ENCODE measurements at regions not wholly inside any gene's neighbourhood (a gene's known extent, or its start where the extent isn't known, plus 50 kb on each side); places are given as distances from the start of the nearest gene placed in this dataset.
"Not testable (repeated sequence)": the region's sequence is repeated elsewhere in the genome, so short reads cannot be mapped to it uniquely, and the experiment has no call there.

GRCh38 chr5:125244531-125244930 lies 498.1 kb upstream of the ZNF608 start:
- Mint-ChIP-seq H3K27ac (ENCODE audit: low read depth) (no peak overlapping the region), H3K36me3 (ENCODE audit: insufficient read depth) (peaks cover 2% of the 10 kb centered on the region), H3K27me3 (no peaks in the 10 kb centered on the region), H3K4me3 (no peak overlapping the region), H3K9me3 (peaks cover 23% of the 10 kb centered on the region), H3K4me1 (no peaks in the 10 kb centered on the region)
- ATAC-seq (replicated peaks; ENCODE audit: extremely low read depth, poor library complexity, severe bottlenecking) (no peak), DNase-seq (ENCODE audit: low spot score in 2 of 2) (no peak)

GRCh38 chr5:125245216-125245615 lies 498.8 kb upstream of the ZNF608 start:
- H3K36me3 Mint-ChIP-seq (ENCODE audit: insufficient read depth), result no peaks in the 10 kb centered on the region
- H3K9me3 Mint-ChIP-seq, result peaks cover 23% of the 10 kb centered on the region
- H3K4me3 Mint-ChIP-seq, result no peak overlapping the region
- H3K27ac Mint-ChIP-seq (ENCODE audit: low read depth), result no peak overlapping the region
- DNase-seq (ENCODE audit: low spot score in 2 of 2) (no peak), ATAC-seq (replicated peaks; ENCODE audit: extremely low read depth, poor library complexity, severe bottlenecking) (no peak)
- no peaks in the 10 kb centered on the region for H3K4me1 Mint-ChIP-seq
- H3K27me3 Mint-ChIP-seq, result no peaks in the 10 kb centered on the region

DNA sequence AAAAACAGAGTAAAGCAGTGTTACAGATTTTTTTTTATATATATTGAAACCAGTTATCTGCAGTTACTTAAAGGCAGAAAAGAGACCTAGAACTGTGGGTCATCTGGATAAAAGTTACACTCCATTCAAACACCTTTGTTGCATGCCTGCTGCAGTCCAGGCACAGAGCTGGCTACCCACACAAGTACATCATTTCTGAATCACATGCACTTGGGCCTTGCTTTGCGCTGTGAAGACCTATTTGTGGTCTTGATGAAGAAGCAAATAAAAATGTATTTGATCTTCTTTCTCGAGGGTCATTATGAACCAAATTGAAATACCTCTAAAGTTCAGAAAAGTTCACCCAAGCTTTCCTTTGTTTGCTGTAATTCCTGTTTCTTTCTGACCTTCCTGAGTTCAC lies 503.0 kb upstream of the ZNF608 start:
- H3K27me3 Mint-ChIP-seq, result no peaks in the 10 kb centered on the region
- no peaks in the 10 kb centered on the region for H3K36me3 Mint-ChIP-seq (ENCODE audit: insufficient read depth)
- no peak for DNase-seq (ENCODE audit: low spot score in 2 of 2)
- ATAC-seq (replicated peaks; ENCODE audit: extremely low read depth, poor library complexity, severe bottlenecking), result no peak
- H3K4me3 Mint-ChIP-seq, result no peak overlapping the region
- H3K4me1 Mint-ChIP-seq, result no peaks in the 10 kb centered on the region
- H3K27ac Mint-ChIP-seq (ENCODE audit: low read depth), result no peak overlapping the region
- H3K9me3 Mint-ChIP-seq, result peaks cover 26% of the 10 kb centered on the region

DNA sequence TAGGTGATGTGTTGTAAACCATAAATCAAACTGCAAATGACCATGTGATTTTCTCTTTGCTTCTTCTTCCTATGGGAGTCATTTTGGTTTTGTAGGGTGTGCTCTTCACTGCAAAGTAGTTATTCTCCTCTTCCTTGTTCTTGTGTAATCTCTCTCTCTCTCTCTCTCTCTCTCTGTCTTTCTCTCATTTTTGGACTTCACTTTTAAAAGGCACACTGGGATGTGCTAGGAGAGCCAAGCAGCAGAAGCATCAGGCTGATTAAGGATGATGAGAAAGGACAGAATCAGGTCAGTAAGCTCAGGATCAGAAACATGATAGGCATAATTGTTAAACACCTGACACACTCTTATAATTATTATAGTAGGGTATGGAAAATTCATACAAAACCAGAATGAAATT lies 505.3 kb upstream of the ZNF608 start:
- Mint-ChIP-seq H3K4me3 (no peak overlapping the region), H3K9me3 (peaks cover 24% of the 10 kb centered on the region), H3K27me3 (no peaks in the 10 kb centered on the region), H3K27ac (ENCODE audit: low read depth) (no peak overlapping the region), H3K4me1 (no peaks in the 10 kb centered on the region), H3K36me3 (ENCODE audit: insufficient read depth) (no peaks in the 10 kb centered on the region)
- ATAC-seq (replicated peaks; ENCODE audit: extremely low read depth, poor library complexity, severe bottlenecking), result no peak
- no peak for DNase-seq (ENCODE audit: low spot score in 2 of 2)

GRCh38 chr5:125253634-125254033 lies 507.2 kb upstream of the ZNF608 start:
- not testable (repeated sequence) for H3K4me3 Mint-ChIP-seq; ATAC-seq (replicated peaks; ENCODE audit: extremely low read depth, poor library complexity, severe bottlenecking); H3K4me1 Mint-ChIP-seq; H3K27ac Mint-ChIP-seq (ENCODE audit: low read depth); H3K27me3 Mint-ChIP-seq; H3K36me3 Mint-ChIP-seq (ENCODE audit: insufficient read depth); DNase-seq (ENCODE audit: low spot score in 2 of 2)
- H3K9me3 Mint-ChIP-seq, result peaks cover 28% of the 10 kb centered on the region

- Mint-ChIP-seq H3K27ac (ENCODE audit: low read depth) (no peak overlapping the region), H3K4me1 (no peaks in the 10 kb centered on the region), H3K4me3 (no peak overlapping the region), H3K9me3 (peaks cover 29% of the 10 kb centered on the region), H3K36me3 (ENCODE audit: insufficient read depth) (no peaks in the 10 kb centered on the region), H3K27me3 (no peaks in the 10 kb centered on the region)
- DNase-seq (ENCODE audit: low spot score in 2 of 2) (no peak), ATAC-seq (replicated peaks; ENCODE audit: extremely low read depth, poor library complexity, severe bottlenecking) (no peak)
Observed at GRCh38 chr5:125254267-125254666, 507.8 kb upstream of the ZNF608 start.

- Mint-ChIP-seq H3K27ac (ENCODE audit: low read depth) (no peak overlapping the region), H3K9me3 (peaks cover 32% of the 10 kb centered on the region), H3K4me1 (no peaks in the 10 kb centered on the region), H3K27me3 (no peaks in the 10 kb centered on the region), H3K36me3 (ENCODE audit: insufficient read depth) (no peaks in the 10 kb centered on the region), H3K4me3 (no peak overlapping the region)
- no peak for ATAC-seq (replicated peaks; ENCODE audit: extremely low read depth, poor library complexity, severe bottlenecking)
- no peak for DNase-seq (ENCODE audit: low spot score in 2 of 2)
Observed at GRCh38 chr5:125256296-125256695, 509.9 kb upstream of the ZNF608 start.

- H3K4me3 Mint-ChIP-seq, result no peak overlapping the region
- peaks cover 25% of the 10 kb centered on the region for H3K9me3 Mint-ChIP-seq
- ATAC-seq (replicated peaks; ENCODE audit: extremely low read depth, poor library complexity, severe bottlenecking) (no peak), DNase-seq (ENCODE audit: low spot score in 2 of 2) (no peak)
- no peak overlapping the region for H3K27ac Mint-ChIP-seq (ENCODE audit: low read depth)
- no peaks in the 10 kb centered on the region for H3K27me3 Mint-ChIP-seq
- no peaks in the 10 kb centered on the region for H3K4me1 Mint-ChIP-seq
- no peaks in the 10 kb centered on the region for H3K36me3 Mint-ChIP-seq (ENCODE audit: insufficient read depth)
Observed at GRCh38 chr5:125257057-125257972, 510.9 kb upstream of the ZNF608 start.

DNA sequence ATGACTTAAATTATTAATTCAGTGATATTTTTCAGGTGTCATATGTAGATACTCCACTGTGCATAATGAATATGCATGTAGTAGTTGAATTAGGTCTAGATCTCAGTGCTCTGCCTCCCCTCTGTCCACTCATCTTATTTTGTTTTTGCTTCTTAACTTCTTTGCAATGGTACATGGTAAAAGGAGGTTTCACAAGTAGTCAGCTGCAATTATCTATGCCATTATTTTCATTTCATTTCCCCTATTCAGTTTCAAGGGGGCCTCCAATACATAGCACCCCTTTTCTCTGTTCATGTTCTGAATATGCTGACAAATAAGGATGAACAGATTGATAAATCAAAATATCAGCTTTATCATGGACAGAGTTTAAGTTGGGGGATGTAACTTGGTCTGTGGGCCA lies 511.6 kb upstream of the ZNF608 start:
- H3K27me3 Mint-ChIP-seq, result no peaks in the 10 kb centered on the region
- H3K27ac Mint-ChIP-seq (ENCODE audit: low read depth), result no peak overlapping the region
- H3K4me1 Mint-ChIP-seq, result no peaks in the 10 kb centered on the region

DNA sequence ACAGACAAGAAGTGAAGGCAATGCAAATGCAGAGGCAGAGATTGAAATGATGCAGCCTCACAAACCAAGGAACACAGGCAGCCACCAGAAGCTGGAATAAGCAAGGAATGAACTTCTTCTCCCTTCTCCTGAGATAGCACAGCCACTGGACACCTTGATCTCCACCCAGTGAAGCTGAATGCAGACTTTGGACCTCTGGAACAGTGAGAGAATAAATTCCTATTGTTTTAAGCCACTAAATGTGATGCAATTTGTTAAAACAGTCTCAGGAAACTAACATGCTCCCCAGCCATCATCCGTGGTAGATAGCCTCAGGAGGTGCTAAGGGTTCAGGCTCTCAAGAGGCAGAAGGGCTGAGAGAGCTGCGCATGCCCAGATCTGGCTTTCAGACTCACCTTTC lies 512.2 kb upstream of the ZNF608 start:
- ATAC-seq (replicated peaks; ENCODE audit: extremely low read depth, poor library complexity, severe bottlenecking) (no peak), DNase-seq (ENCODE audit: low spot score in 2 of 2) (no peak)
- H3K9me3 Mint-ChIP-seq, result peaks cover 28% of the 10 kb centered on the region
- H3K27ac Mint-ChIP-seq (ENCODE audit: low read depth), result no peak overlapping the region
- H3K4me3 Mint-ChIP-seq, result no peak overlapping the region
- H3K36me3 Mint-ChIP-seq (ENCODE audit: insufficient read depth), result no peaks in the 10 kb centered on the region
- no peaks in the 10 kb centered on the region for H3K4me1 Mint-ChIP-seq
- no peaks in the 10 kb centered on the region for H3K27me3 Mint-ChIP-seq

More for the DNA sequence above, 511.6 kb upstream of the ZNF608 start:
- H3K4me3 Mint-ChIP-seq, result no peak overlapping the region
- ATAC-seq (replicated peaks; ENCODE audit: extremely low read depth, poor library complexity, severe bottlenecking) (no peak), DNase-seq (ENCODE audit: low spot score in 2 of 2) (no peak)
- peaks cover 25% of the 10 kb centered on the region for H3K9me3 Mint-ChIP-seq
- no peaks in the 10 kb centered on the region for H3K36me3 Mint-ChIP-seq (ENCODE audit: insufficient read depth)

DNA sequence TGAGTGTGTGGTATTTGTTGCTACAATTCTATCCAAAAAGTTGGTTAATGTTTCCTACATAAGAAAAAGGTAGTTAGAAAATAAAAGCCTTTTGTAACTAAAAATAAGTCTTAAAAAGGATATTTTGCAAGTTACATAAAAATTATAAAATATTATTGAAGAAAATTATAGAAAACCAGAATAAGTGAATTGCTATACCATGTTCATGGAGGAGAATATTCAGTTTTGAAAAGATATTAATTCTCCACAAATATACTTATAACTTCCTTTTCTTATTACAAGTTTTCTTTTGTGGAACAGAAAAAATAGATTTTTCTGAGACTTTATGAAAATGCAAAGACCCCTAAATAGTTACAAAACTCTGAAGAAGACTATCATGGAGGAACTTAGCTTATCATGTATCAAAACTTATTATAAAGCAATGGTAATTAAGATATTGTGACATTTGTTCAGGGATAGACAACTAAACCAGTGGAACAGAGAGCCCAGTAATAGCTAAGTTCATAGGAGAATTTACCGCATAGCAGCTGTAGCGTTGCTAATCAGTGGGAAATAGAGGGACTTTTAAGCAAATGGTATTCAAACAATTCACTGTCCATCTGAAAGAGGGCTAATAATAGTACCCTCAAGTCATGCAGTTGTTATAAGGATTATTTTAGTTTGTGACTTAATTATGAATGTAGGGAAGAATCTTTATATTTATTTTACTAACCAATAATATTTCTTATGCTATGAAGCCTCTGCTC lies 515.2 kb upstream of the ZNF608 start:
- Mint-ChIP-seq H3K27me3 (no peaks in the 10 kb centered on the region), H3K9me3 (peaks cover 35% of the 10 kb centered on the region), H3K36me3 (ENCODE audit: insufficient read depth) (no peaks in the 10 kb centered on the region), H3K4me1 (no peaks in the 10 kb centered on the region), H3K4me3 (no peak overlapping the region), H3K27ac (ENCODE audit: low read depth) (no peak overlapping the region)
- DNase-seq (ENCODE audit: low spot score in 2 of 2) (no peak), ATAC-seq (replicated peaks; ENCODE audit: extremely low read depth, poor library complexity, severe bottlenecking) (no peak)

DNA sequence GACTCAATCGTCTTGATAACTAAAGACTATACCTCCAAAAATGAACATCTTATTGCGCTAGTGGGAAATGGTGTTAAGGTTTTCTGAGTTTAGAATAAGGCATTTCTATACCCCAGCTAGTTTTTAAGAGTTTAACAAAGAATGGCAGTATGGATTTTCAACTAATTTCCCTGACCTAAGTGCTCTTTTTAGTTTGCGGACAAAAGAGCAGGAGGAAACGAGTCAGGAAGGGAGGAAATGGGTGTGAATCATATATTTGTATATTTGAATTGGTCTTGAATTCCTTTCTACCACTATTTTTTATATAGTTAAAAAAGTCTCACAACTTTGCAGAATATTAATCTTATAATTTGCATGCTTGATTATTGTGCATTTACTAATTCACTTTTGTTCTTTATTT lies 516.3 kb upstream of the ZNF608 start:
- DNase-seq (ENCODE audit: low spot score in 2 of 2) (no peak), ATAC-seq (replicated peaks; ENCODE audit: extremely low read depth, poor library complexity, severe bottlenecking) (no peak)
- H3K27ac Mint-ChIP-seq (ENCODE audit: low read depth), result no peak overlapping the region
- no peaks in the 10 kb centered on the region for H3K27me3 Mint-ChIP-seq
- no peaks in the 10 kb centered on the region for H3K4me1 Mint-ChIP-seq
- H3K36me3 Mint-ChIP-seq (ENCODE audit: insufficient read depth), result no peaks in the 10 kb centered on the region
- H3K9me3 Mint-ChIP-seq, result peaks cover 30% of the 10 kb centered on the region
- H3K4me3 Mint-ChIP-seq, result no peak overlapping the region

DNA sequence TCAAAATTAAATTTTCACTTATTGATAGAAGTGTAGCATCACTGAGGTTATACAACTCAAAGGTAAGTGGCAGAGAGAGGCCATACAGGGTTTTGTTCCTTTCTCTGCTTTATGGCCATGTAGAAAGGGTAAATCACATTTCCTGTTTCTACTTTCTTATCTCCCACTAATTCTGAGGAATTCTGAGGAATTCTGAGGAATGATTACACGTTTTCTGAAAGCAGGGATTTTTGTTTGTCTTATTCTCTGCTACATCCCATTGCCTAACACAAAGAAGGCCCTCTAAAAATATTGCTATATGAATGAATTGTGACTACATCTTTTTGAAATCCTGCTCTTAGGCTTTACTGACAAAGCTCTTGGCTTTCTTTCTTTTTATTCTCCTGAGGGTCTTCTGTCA lies 516.9 kb upstream of the ZNF608 start:
- Mint-ChIP-seq H3K9me3 (peaks cover 27% of the 10 kb centered on the region), H3K4me3 (no peak overlapping the region), H3K27me3 (no peaks in the 10 kb centered on the region), H3K4me1 (no peaks in the 10 kb centered on the region), H3K27ac (ENCODE audit: low read depth) (no peak overlapping the region), H3K36me3 (ENCODE audit: insufficient read depth) (no peaks in the 10 kb centered on the region)
- no peak for ATAC-seq (replicated peaks; ENCODE audit: extremely low read depth, poor library complexity, severe bottlenecking)
- DNase-seq (ENCODE audit: low spot score in 2 of 2), result no peak
